ENCODE measurements at regions not wholly inside any gene's neighbourhood (a gene's known extent, or its start where the extent isn't known, plus 50 kb on each side); places are given as distances from the start of the nearest gene placed in this dataset.

DNA sequence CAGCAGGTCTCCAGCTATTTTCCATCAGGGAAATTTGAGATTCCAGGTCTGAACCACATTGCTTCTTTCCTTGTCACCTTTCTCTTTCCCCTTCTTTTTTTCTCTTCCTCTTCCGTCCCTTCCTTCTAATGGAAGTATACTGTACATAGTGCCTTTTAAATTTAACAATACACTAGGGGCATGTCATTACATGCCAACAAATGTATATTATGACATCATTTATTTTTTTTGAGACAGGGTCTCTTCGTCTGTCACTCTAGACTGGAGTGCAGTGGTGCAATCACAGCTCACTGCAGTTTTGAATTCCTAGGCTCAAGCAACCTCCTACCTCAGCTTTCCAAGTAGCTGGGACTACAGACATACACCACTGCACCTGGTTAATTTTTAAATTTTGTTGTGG is 148.9 kb downstream of the SUDS3 start:
- no peaks in the 10 kb centered on the region for H4K20me1 ChIP-seq (ENCODE audit: insufficient read depth)
- H3K4me3 ChIP-seq (replicated peaks in 1 of 2; ENCODE audit: low read depth in 1 of 2, low read length in 2 of 2): no peak overlapping the region
- ChIA-PET RAD21 (ENCODE audit: low non-redundant PET in 1 of 2, low total read pairs in 2 of 2, uncharacterized antibody in 2 of 2, unreplicated experiment in 2 of 2) (no interaction called here), CTCF (no interaction called here), POLR2A (no interaction called here)
- BruUV-seq (replicated peaks): no TSS peak
- no peak overlapping the region for H2AFZ ChIP-seq (ENCODE audit: low read depth, low read length, poor library complexity, severe bottlenecking)
- H3K36me3 ChIP-seq (ENCODE audit: control insufficient read depth in 1 of 2, insufficient read depth in 2 of 2, low read length in 2 of 2): no peaks in the 10 kb centered on the region
- no peak for TF ChIP-seq ELF1 (IDR thresholded peaks at IDR 0.05; ENCODE audit: borderline replicate concordance, low read depth)
- no peak for TF ChIP-seq POLR2A (IDR thresholded peaks at IDR 0.05; ENCODE audit: borderline replicate concordance, extremely low read depth, insufficient read depth, insufficient read length)
- TF ChIP-seq FOSL1 (IDR thresholded peaks at IDR 0.05; ENCODE audit: low read depth): no peak
- TF ChIP-seq EGR1 (IDR thresholded peaks at IDR 0.05; ENCODE audit: low read depth): no peak
- TF ChIP-seq ZFX (IDR thresholded peaks at IDR 0.05): no peak
- TF ChIP-seq RAD21 (IDR thresholded peaks at IDR 0.05; ENCODE audit: low read depth): no peak
- no peaks in the 10 kb centered on the region for H3K79me2 ChIP-seq (ENCODE audit: insufficient read depth, low read length)
- intact Hi-C loops (cut with micrococcal nuclease): no loop called here
- H3K4me1 ChIP-seq (ENCODE audit: control insufficient read depth in 1 of 2, insufficient read depth in 2 of 2, low read length in 2 of 2): no peaks in the 10 kb centered on the region
- peaks cover 17% of the 10 kb centered on the region; the same call in 1 of the 2 replicates for H3K27me3 ChIP-seq (ENCODE audit: insufficient read depth, low read length)
- ATAC-seq: no peak
- H3K4me2 ChIP-seq (ENCODE audit: low read length): no peak overlapping the region
- no peaks in the 10 kb centered on the region for H3K9me3 ChIP-seq (ENCODE audit: control insufficient read depth in 1 of 2, insufficient read depth in 1 of 2, low read depth in 1 of 2, low read length in 2 of 2)
- no peak overlapping the region for H3K9ac ChIP-seq (ENCODE audit: low read length)
- H3K9me2 ChIP-seq (ENCODE audit: insufficient read depth): no peaks in the 10 kb centered on the region
- DNase-seq (ENCODE audit: low read depth, low spot score): no peak
- H3K27ac ChIP-seq (ENCODE audit: low read depth, low read length): no peak overlapping the region

DNA sequence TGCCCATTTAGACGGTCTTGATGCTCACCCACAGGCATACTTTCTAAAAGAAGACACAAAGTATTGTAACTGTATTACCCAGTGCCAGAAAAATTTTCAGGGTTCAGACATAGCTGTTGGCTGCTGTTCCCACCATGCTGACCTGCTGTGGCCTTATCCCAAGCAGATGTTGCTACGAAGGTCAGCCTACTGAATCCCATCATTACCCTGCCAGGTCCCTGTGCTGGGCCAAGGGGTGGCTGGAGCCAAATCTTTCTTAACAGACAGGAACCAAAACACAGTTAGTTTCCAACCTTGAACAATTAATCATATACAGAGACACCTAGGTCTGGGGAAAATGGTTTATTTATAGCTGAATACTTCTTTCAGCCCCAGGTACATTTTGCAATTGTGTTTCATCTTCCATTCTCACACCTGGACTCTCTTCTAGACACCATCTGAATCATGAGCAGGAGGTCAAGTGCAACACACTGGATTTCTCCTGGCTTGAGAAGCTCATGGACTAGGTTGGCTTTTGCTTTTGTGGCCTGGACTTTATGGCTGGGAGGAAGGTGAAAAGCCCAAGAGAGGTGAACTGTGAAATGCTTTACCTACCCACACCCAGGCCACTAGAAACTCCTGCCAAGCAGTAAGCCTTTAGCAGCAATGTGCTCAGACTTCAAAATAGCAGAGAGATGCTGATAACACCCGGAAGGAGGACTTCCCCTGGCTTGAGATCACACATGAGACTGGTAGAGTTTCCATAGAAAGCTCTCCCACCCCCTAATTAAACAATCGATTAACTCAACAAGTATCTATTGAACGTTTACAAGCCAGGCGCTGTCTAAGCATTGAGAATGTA is 150.1 kb downstream of the SUDS3 start:
- ChIA-PET RAD21 (ENCODE audit: low non-redundant PET in 1 of 2, low total read pairs in 2 of 2, uncharacterized antibody in 2 of 2, unreplicated experiment in 2 of 2) (no interaction called here), CTCF (interaction anchor here (0.6 kb wide), 1 partner anchor 120 kb away, joined by 3 read pairs; no protein-coding TSS in a partner anchor), POLR2A (no interaction called here)
- Histone ChIP-seq H3K9me3 (ENCODE audit: control insufficient read depth in 1 of 2, insufficient read depth in 1 of 2, low read depth in 1 of 2, low read length in 2 of 2) (no peaks in the 10 kb centered on the region), H3K79me2 (ENCODE audit: insufficient read depth, low read length) (no peaks in the 10 kb centered on the region), H3K27ac (ENCODE audit: low read depth, low read length) (no peak overlapping the region), H3K9me2 (ENCODE audit: insufficient read depth) (no peaks in the 10 kb centered on the region), H3K4me3 (replicated peaks in 1 of 2; ENCODE audit: low read depth in 1 of 2, low read length in 2 of 2) (no peak overlapping the region), H3K4me1 (ENCODE audit: control insufficient read depth in 1 of 2, insufficient read depth in 2 of 2, low read length in 2 of 2) (no peaks in the 10 kb centered on the region), H3K4me2 (ENCODE audit: low read length) (no peak overlapping the region), H4K20me1 (ENCODE audit: insufficient read depth) (no peaks in the 10 kb centered on the region), H3K9ac (ENCODE audit: low read length) (no peak overlapping the region), H3K27me3 (ENCODE audit: insufficient read depth, low read length) (peaks cover 20% of the 10 kb centered on the region; the same call in 1 of the 2 replicates), H3K36me3 (ENCODE audit: control insufficient read depth in 1 of 2, insufficient read depth in 2 of 2, low read length in 2 of 2) (no peaks in the 10 kb centered on the region), H2AFZ (ENCODE audit: low read depth, low read length, poor library complexity, severe bottlenecking) (no peak overlapping the region)
- ATAC-seq (no peak), DNase-seq (ENCODE audit: low read depth, low spot score) (no peak)
- no TSS peak for BruUV-seq (replicated peaks)
- intact Hi-C loops (cut with micrococcal nuclease): no loop called here
- TF ChIP-seq, protein P1, sequence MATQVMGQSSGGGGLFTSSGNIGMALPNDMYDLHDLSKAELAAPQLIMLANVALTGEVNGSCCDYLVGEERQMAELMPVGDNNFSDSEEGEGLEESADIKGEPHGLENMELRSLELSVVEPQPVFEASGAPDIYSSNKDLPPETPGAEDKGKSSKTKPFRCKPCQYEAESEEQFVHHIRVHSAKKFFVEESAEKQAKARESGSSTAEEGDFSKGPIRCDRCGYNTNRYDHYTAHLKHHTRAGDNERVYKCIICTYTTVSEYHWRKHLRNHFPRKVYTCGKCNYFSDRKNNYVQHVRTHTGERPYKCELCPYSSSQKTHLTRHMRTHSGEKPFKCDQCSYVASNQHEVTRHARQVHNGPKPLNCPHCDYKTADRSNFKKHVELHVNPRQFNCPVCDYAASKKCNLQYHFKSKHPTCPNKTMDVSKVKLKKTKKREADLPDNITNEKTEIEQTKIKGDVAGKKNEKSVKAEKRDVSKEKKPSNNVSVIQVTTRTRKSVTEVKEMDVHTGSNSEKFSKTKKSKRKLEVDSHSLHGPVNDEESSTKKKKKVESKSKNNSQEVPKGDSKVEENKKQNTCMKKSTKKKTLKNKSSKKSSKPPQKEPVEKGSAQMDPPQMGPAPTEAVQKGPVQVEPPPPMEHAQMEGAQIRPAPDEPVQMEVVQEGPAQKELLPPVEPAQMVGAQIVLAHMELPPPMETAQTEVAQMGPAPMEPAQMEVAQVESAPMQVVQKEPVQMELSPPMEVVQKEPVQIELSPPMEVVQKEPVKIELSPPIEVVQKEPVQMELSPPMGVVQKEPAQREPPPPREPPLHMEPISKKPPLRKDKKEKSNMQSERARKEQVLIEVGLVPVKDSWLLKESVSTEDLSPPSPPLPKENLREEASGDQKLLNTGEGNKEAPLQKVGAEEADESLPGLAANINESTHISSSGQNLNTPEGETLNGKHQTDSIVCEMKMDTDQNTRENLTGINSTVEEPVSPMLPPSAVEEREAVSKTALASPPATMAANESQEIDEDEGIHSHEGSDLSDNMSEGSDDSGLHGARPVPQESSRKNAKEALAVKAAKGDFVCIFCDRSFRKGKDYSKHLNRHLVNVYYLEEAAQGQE (IDR thresholded peaks at IDR 0.05; ENCODE audit: low read depth): no peak
- TF ChIP-seq SRF (IDR thresholded peaks at IDR 0.05; ENCODE audit: low read depth) (no peak), ELF1 (IDR thresholded peaks at IDR 0.05; ENCODE audit: borderline replicate concordance, low read depth) (no peak), POLR2AphosphoS5 (IDR thresholded peaks at IDR 0.05; ENCODE audit: low read depth, low read length) (no peak), SIN3A (IDR thresholded peaks at IDR 0.05; ENCODE audit: low read depth) (no peak), YY1 (IDR thresholded peaks at IDR 0.05; ENCODE audit: extremely low read depth, insufficient replicate concordance, low read depth, low read length) (no peak), CBX3 (IDR thresholded peaks at IDR 0.05; ENCODE audit: low read depth) (no peak), POLR2A (IDR thresholded peaks at IDR 0.05; ENCODE audit: borderline replicate concordance, extremely low read depth, insufficient read depth, insufficient read length) (no peak), SP1 (IDR thresholded peaks at IDR 0.05; ENCODE audit: low read depth) (no peak), CEBPB (IDR thresholded peaks at IDR 0.05; ENCODE audit: low read depth) (no peak), FOSL1 (IDR thresholded peaks at IDR 0.05; ENCODE audit: low read depth) (no peak)
- TF ChIP-seq, protein P2, sequence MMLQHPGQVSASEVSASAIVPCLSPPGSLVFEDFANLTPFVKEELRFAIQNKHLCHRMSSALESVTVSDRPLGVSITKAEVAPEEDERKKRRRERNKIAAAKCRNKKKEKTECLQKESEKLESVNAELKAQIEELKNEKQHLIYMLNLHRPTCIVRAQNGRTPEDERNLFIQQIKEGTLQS (IDR thresholded peaks at IDR 0.05): no peak
- TF ChIP-seq, protein P3, sequence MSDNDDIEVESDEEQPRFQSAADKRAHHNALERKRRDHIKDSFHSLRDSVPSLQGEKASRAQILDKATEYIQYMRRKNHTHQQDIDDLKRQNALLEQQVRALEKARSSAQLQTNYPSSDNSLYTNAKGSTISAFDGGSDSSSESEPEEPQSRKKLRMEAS (IDR thresholded peaks at IDR 0.05): no peak

Measured in HCT116 (cell line).